ENCODE measurements at regions not wholly inside any gene's neighbourhood (a gene's known extent, or its start where the extent isn't known, plus 50 kb on each side); places are given as distances from the start of the nearest gene placed in this dataset.
"Not testable (repeated sequence)": the region's sequence is repeated elsewhere in the genome, so short reads cannot be mapped to it uniquely, and the experiment has no call there.

- no peaks in the 10 kb centered on the region for H3K27me3 ChIP-seq
- peak overlapping the region; percentile 69 for H3K27ac ChIP-seq
- no peak for TF ChIP-seq POLR2AphosphoS5 (IDR thresholded peaks at IDR 0.05)
- TF ChIP-seq CTCF (IDR thresholded peaks at IDR 0.05) = no peak
- TF ChIP-seq EP300 (IDR thresholded peaks at IDR 0.05) = no peak
- no peak for TF ChIP-seq POLR2A (IDR thresholded peaks at IDR 0.05)
- H3K9me3 ChIP-seq = no peaks in the 10 kb centered on the region
- peak in 1 of 2 donors; percentile 5 for DNase-seq (ENCODE audit: low spot score in 2 of 2)
- peaks cover 22% of the 10 kb centered on the region for H3K4me1 ChIP-seq
- WGBS = 74% methylated on average over 6 of the region's 6 CpGs
- no peaks in the 10 kb centered on the region for H3K36me3 ChIP-seq
- H3K4me3 ChIP-seq = no peak overlapping the region
Observed at GRCh38 chr10:3874990-3875841, 90.2 kb upstream of the KLF6 start.

- WGBS = 72% methylated on average over 4 of the region's 4 CpGs
Observed at GRCh38 chr10:3874610-3874989, 89.6 kb upstream of the KLF6 start.

GRCh38 chr10:3873728-3874461, 88.9 kb upstream of the KLF6 start:
- Histone ChIP-seq H3K4me3 (no peak overlapping the region), H3K4me1 (peaks cover 22% of the 10 kb centered on the region), H3K27me3 (no peaks in the 10 kb centered on the region), H3K9me3 (no peaks in the 10 kb centered on the region), H3K27ac (peak overlapping the region; percentile 69), H3K36me3 (no peaks in the 10 kb centered on the region)
- WGBS = 33% methylated on average over 7 of the region's 7 CpGs
- no peak for DNase-seq (ENCODE audit: low spot score in 2 of 2)
- no peak for TF ChIP-seq POLR2A (IDR thresholded peaks at IDR 0.05)
- TF ChIP-seq CTCF (IDR thresholded peaks at IDR 0.05) = no peak
- no peak for TF ChIP-seq EP300 (IDR thresholded peaks at IDR 0.05)
- TF ChIP-seq POLR2AphosphoS5 (IDR thresholded peaks at IDR 0.05) = no peak

More at GRCh38 chr10:3874610-3874989, 89.6 kb upstream of the KLF6 start:
- not testable (repeated sequence) for H3K4me3 ChIP-seq, H3K36me3 ChIP-seq, H3K9me3 ChIP-seq, H3K27me3 ChIP-seq
- DNase-seq (ENCODE audit: low spot score in 2 of 2) = peak in 1 of 2 donors; percentile 16
- peak overlapping the region; percentile 69 for H3K27ac ChIP-seq
- peaks cover 22% of the 10 kb centered on the region for H3K4me1 ChIP-seq

DNA sequence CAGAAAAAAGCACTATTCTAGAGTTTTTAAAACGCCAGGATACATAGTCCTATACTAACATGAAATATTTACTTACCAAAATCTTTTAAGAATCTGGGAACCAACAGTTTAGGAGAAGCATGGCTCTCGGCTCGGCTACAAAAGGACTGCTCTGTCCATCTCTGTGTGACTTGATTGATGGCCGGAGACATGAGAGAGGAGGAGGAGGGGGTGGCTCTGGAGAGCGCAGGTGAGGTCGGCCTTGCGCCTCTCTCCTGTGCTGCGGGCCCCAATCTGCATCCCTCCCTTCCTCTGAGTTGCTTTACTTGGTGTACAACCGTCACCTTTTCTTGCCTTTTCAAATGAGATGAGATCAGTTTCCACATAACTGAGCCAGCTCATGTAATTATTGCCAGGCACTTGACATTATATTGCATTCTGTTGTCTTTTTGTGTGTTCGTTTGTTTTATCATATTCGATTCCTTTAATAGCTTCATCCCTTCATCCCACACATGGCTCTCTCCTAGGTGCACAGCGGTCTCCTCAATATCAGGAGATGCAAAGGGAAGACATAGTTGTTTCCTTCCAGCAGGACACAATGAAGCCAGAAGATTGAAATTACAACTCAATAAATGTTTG, 87.8 kb upstream of the KLF6 start:
- peaks cover 24% of the 10 kb centered on the region for H3K4me1 ChIP-seq
- H3K36me3 ChIP-seq = no peaks in the 10 kb centered on the region
- no peak for DNase-seq (ENCODE audit: low spot score in 2 of 2)
- H3K27ac ChIP-seq = no peak overlapping the region
- H3K4me3 ChIP-seq = no peak overlapping the region
- TF ChIP-seq POLR2A (IDR thresholded peaks at IDR 0.05) (no peak), CTCF (IDR thresholded peaks at IDR 0.05) (no peak), EP300 (IDR thresholded peaks at IDR 0.05) (no peak), POLR2AphosphoS5 (IDR thresholded peaks at IDR 0.05) (no peak)
- no peaks in the 10 kb centered on the region for H3K27me3 ChIP-seq
- no peaks in the 10 kb centered on the region for H3K9me3 ChIP-seq
- 88% methylated on average over 12 of the region's 12 CpGs for WGBS

DNA sequence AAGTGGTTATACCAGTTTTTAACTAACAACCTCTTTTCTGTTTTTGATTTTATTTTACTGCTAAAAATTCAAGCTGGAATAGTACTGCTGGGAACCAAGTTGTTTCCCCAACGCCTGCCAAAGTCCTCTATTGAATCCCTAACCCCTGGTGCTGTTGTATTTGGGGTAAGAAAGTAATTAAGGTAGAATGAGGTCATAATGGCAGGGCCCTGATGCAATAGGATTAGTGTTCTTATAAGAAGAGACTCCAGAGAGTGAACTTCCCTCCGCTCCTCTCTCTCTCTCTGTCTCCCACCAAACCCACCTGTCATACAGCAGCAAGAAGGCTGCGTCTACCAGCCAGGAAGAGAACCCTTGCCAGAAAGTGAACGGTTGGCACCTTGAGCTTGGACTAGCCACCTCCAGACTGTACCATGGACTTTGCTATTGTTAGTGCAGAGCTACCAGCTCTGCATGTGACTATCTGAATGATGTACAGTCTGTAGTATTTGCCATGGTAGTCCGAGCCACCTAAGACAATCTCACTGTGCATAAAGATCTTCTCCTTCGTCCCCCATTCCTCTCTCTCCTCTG, 86.5 kb upstream of the KLF6 start:
- WGBS = 92% methylated on average over 6 of the region's 6 CpGs

More for the DNA sequence above, 86.5 kb upstream of the KLF6 start:
- H3K4me3 ChIP-seq = no peak overlapping the region
- TF ChIP-seq POLR2A (IDR thresholded peaks at IDR 0.05) = no peak
- TF ChIP-seq EP300 (IDR thresholded peaks at IDR 0.05) = no peak
- TF ChIP-seq POLR2AphosphoS5 (IDR thresholded peaks at IDR 0.05) = no peak
- no peak for TF ChIP-seq CTCF (IDR thresholded peaks at IDR 0.05)
- H3K36me3 ChIP-seq = no peaks in the 10 kb centered on the region
- H3K9me3 ChIP-seq = no peaks in the 10 kb centered on the region
- H3K27ac ChIP-seq = no peak overlapping the region
- DNase-seq (ENCODE audit: low spot score in 2 of 2) = no peak
- H3K4me1 ChIP-seq = peaks cover 30% of the 10 kb centered on the region
- H3K27me3 ChIP-seq = no peaks in the 10 kb centered on the region
